Suppressor macrophage treated with lipopolysaccharide for 4 hours (primary cell): ENCODE measurements at regions not wholly inside any gene's neighbourhood (a gene's known extent, or its start where the extent isn't known, plus 50 kb on each side); places are given as distances from the start of the nearest gene placed in this dataset.

Experiments
- DNase-seq: peaks from one replicate; pipeline ENCODE4 v3.0.0-alpha.2; 2020

GRCh38 chr9:4435197-4435596, 55.1 kb upstream of the SLC1A1 start:
- DNase-seq = peak; percentile 28

DNA sequence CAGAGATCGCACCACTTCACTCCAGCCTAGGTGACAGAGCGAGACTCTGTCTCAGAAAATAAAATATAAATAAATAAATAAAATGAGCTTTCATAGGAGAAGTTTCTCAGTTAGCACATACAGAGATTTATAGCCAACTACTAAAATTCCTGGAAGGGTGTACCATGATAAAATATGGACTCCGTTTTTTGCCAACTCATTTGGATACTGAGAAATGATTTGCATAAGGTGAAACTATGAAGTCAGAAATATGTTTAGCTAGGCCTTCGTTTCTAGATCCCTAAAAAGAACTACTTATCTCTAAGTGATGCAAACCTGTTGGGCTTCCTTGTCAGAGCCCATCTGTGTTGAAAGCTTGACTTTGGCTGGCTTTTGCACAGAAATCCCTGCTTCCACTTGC, 56.9 kb upstream of the SLC1A1 start:
- DNase-seq = no peak

DNA sequence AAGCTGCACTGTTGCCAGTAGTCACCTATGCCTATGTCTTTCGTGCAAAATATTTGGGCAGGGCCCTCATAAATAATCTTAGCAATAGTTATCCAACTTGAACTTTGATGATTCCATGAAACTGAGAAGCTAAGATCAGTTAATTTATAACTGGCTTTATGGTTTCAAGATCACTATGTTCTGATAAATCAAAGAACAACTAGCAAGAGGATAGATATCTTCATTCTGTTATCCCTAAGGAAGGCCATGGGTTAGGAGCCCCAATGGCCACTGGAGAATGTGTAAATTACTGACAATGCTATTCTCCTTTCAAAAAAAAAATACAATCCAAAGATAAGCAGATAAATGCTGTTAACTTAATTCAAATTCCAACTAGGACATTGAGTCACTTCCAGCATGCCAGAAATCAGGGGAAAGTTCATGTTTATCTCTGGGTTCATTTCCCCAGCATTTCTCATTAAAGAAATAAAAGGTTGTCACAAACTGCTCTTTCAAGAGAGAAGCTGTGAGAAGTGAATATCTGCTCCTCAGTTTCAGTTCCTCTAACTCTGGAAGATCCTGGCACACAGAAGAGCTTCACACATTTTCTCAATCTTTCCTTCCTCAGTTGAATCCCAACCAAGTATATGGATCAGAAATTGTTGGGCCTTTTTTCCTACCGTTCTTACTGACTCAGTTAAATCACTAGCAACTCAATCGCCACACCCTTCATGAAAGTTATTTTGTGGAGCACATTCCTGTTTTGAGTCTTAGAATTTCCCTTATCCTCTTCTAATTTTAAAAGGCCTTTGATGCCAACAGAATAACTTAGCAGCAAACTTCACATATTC, 59.6 kb upstream of the SLC1A1 start:
- DNase-seq = peak; percentile 51

DNA sequence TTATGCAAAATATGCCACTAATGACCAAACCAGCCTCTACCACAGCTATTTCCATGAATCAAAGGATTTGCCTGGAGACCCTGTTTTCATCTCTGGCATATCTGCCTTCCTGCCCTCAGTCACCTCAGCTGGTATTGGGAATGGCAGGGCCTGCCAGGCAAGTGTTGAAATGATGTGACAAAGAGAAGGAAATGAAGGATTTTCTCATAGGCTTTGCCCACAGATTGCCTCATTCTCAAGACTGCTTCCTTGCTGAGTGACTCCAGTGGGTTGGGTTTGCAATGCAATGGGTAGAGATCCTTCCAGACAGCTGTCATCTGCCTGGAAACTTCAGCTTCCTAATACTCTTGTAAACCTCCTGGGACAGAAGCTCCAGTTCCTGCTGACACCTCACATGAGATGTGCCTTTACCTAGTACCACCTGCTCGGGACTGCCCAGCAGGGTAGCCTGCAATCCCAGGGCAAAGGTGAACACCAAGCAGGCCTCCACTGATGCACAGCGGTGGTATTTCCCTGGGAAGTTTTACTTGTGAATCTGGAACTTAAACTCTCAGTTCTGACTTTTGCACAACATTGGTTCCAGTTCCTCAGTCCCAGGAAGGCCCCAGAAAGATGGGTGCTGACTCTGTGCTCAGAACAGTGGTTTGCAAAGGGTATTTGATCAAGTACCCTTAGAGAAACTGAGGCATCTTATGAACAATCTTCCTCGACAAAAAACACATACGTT, 64.8 kb upstream of the SLC1A1 start:
- peak; percentile 35 for DNase-seq

DNA sequence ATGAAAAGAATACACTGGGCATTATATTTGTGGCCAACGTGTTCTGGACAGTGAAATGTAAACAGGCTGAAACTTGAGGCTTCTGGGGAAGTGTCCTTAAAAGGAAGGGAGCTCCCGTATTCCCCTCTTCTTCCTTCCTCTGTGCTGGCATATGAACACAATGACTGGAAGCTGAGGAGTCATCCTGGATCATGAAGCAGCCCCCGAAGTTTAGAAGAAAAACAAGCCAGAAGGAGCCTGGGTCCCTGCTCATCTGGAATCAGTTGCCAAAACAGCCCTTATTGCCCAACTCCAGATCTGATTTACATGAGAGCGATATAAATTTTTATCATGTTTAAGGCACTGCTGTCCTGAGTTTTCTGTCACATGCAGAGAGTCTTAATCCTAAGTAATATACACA, 65.4 kb upstream of the SLC1A1 start:
- DNase-seq = no peak

GRCh38 chr9:4424038-4424437, 66.2 kb upstream of the SLC1A1 start:
- DNase-seq = no peak

DNA sequence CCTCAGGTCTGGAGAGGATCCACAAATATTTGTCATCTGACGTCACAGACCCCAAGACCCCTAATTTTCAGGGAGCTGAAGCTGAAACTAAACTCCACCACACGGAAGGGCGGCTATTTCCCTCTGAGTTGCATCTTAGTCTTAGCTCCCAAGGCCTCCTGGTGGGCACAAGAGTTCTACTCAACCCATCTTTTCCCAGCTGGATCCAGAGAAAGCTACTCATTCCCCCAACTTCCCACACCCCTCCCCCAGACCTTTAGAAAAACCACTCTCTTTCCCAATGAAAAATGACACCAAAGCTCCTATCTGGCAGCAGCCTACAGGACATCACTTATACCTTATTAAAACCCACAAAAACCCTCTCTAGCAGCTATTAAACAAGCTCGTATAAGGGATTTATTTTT, 67.1 kb upstream of the SLC1A1 start:
- DNase-seq = no peak

DNA sequence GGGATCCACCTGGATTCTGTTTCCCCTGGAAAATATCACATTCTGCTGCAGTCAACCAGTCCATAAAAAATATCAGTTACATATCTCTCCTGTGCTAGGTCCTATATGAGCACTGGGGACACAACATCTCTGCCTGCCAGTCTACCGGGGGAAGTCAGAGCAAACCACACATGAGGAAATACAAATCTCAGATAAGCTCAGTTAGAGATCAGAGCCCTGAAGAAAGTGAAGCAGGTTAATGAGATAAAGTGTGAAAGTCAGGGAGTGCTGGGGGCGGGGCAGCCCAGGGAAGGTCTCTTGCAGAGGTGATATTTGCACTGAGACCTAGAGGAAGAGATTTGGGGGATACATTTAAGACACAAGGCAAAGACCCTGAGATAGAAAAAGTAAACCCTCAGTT, 67.8 kb upstream of the SLC1A1 start:
- DNase-seq = no peak

DNA sequence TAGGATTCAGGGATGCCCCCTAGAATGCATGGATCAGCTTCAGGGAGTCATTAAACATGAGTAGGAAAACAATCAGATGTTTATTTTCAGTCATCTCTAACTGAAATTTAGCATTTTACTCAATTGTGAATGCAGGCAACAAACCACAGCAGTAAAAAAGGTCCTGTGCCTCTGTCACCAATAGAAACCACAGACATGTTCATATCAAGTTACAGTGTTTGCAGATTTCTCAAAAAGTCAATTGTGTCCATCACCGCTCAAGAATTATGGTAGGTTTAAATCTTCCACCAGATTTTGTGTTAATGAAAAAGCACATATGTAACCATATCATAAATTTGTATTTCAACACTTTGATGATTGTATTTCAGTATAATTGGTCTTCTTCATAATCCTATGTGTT, 68.4 kb upstream of the SLC1A1 start:
- no peak for DNase-seq

DNA sequence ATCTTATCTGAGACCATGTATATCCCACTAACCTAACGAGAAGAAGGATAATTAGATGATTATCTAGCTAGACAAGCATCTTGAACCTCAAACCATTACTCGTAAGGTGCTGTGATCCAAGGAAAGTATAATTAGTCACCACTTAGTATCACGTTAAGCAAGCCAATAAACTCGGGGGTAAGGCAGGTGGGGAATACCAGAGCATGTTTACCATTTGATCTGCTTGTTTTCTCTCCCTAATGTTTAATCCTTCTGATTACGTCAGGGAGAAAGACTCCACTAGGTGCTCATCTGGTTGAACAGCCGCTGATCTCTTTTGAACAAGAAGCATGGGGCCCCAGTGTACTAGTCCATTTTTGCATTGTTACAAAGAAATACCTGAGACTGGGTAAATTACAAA, 69.9 kb upstream of the SLC1A1 start:
- DNase-seq = no peak

DNA sequence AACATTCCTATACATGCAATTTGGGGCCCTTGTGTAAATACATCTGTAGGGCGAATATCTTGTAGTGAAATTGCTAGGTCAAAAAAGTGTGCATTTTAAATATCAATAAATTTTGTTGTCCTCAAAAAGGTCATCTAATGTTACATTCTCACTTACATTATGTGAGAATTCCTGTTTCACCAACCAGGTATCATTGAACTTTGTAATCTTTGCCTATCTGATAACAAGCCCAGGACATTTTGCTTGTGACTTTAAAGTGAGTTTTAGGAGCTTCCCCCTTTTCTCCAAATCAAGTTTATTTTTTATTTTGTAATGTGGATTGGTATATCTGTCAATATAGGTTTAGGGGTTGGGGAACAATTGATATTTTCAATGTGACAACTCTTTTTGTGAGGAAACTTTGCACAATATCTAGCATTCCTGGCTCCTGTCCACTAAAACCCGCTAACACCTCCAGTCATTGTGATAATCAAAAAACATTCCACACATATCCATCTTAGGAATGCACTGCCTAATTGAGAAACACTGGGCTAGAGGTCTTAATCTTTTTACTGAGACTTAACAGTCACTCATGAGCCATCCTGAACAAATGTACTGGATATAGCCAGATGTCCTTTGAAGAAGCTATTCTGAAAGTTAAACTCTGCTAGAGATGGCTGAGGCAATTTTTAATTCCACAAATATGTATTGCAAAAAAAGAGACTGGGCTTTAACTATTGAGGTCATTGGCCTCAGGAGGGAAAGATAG, 72.5 kb upstream of the SLC1A1 start:
- DNase-seq = no peak

GRCh38 chr9:4416467-4416866, 73.8 kb upstream of the SLC1A1 start:
- peak; percentile 18 for DNase-seq

- DNase-seq = no peak
Observed at GRCh38 chr9:4415281-4415680, 75.0 kb upstream of the SLC1A1 start.

GRCh38 chr9:4413856-4414255, 76.4 kb upstream of the SLC1A1 start:
- no peak for DNase-seq

DNA sequence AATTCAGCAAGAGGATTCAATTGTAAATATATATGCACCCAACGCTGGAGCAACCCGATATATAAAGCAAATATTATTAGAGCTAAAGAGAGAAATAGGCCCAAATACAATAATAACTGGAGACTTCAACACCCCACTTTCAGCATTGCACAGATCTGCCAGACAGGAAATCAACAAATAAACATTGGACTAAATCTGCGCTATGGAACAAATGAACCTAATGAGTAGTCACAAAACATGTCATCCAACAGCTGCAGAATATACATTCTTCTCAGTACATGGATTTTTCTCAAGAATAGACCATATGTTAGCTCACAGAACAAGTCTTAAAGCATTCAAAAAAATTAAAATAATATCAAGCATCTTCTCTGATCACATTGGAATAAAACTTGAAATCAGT, 86.1 kb upstream of the SLC1A1 start:
- DNase-seq = no peak

DNA sequence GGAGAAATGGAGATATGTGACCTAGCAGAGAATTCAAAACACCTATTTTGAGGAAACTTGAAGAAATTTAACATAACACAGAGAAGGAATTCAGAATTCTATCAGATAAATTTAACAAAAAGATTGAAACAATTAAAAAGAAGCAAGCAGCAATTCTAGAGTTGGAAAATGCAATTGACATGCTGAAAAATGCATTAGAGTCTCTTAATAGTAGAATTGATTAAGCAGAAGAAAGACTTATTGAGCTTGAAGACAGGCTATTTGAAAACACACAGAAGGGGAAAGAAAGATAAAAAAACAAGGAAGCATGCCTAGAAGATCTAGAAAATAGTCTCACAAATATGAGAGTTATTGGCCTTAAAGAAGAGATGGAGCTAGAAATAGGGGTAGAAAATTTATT, 87.8 kb upstream of the SLC1A1 start:
- DNase-seq = no peak

- DNase-seq = no peak
Observed at GRCh38 chr9:4400731-4401130, 89.5 kb upstream of the SLC1A1 start.

GRCh38 chr9:4397917-4398316, 92.4 kb upstream of the SLC1A1 start:
- DNase-seq = no peak

DNA sequence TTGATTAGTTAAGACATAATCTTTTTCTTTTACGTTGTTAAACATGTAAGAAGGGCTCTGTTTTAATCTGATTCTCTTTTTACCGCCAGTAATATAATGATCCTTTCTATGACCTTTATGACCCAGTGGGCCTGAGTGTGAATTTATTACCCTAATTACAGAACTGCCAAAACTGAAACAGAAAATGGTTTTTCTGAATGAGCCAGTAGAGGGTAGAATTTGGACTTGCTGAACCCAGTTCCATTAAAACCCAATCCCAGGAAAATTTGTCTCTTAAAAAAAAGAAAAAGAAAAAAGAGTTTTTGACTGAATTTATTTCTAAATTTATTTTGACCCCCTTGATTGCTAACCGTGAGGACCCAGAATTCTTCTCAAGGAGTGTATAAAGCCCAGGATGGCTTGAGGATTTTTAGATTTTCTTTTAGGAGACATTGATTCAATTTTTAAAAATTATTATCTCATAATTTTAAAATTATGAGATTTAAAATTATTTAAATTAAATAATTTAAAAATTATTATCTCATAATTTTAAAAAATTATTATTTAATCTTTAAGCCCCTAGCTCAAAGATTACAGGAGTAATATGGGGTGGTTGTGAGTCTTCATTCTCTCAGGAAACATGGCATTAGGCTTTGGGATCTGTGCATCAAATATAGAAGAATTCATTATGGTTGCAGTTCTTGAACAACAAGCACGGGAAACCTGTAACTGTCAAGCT, 94.1 kb upstream of the GLIS3 start:
- no peak for DNase-seq

DNA sequence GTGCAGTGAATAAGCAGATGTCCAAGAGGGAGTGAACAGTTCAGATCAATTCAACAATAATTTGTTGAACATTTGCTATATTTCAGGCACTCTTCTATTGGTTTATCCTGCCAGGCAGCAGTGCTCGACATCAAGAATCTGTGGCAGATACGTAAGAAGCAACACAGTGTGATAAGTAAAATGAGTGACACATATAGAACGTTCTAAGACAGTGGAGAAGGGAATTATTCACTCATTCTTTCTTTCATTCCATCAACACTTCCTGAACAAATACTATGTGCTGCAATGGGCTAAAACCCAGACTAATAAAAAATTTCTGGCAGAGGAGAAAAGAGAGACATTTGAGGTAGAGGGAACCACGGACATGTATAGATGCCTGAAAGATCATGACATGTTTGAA, 89.9 kb upstream of the GLIS3 start:
- no peak for DNase-seq

- no peak for DNase-seq
Observed at GRCh38 chr9:4389003-4389402, 89.1 kb upstream of the GLIS3 start.

DNA sequence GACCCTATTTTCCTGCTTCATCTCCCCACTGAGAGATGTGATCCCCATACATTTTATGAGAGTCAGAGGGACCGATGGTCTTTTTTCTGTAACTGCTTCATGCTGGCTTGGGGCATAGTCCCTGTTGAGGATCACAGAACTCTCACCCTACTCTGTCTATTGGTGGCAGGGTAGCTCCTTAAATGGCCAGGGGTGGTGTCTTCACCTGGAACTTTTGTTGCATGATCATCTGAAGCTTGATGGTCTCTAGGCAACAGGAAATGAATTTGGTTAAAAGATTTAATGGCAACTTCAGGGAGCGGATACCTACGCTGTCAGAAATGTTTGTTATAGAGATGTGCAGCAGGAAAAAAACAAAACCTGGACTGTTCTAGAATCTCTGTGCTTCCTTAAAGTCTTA, 87.0 kb upstream of the GLIS3 start:
- DNase-seq = no peak

DNA sequence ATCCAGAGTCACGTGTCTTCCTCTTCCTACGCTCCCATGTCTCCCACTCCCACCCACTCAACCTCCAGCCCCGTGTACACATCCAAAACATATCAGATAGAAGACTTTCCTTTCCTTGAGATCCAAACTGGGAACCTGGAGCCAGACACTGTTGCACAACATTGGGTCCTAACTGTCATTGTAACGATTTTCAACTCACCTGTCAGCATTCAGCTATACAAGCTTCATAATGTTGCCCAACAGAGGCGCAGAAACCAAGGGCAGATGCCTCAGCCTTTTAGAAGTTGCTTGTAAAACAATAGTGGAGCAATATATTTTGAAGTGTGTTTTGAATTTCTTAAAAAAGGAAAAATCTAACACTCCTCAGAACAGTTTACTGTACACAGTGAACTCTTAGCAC, 84.9 kb upstream of the GLIS3 start:
- no peak for DNase-seq
